ENCODE measurements at regions not wholly inside any gene's neighbourhood (a gene's known extent, or its start where the extent isn't known, plus 50 kb on each side); places are given as distances from the start of the nearest gene placed in this dataset.

DNA sequence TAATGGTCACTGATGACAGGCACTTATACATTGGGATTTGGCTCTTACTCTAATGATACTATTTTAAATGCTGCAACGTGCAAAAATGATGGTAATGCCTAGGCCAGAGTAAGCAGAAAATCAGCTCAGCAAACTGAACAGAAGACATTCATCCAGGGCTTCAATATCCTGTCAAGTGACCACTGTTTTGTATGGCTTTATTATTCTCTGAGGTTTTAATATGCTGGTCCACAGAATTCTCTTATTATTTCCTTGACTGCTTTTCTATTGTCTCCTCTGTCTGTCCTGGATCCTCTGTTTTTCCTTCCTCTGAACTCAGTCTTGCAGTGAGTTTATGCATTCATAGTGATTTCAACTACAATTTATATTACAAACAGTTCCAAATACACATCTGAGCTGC lies 90.8 kb upstream of the PMFBP1 start:
- TF ChIP-seq GATA2 (IDR thresholded peaks at IDR 0.05; ENCODE audit: low read depth, low read length) (no peak), GATA3 (IDR thresholded peaks at IDR 0.05; ENCODE audit: low read depth, low read length) (no peak)
